GM18499 (cell line): ENCODE measurements at regions not wholly inside any gene's neighbourhood (a gene's known extent, or its start where the extent isn't known, plus 50 kb on each side); places are given as distances from the start of the nearest gene placed in this dataset.

Source experiments
- ATAC-seq: cut with Tn5 transposase; IDR thresholded peaks from one replicate; pipeline ENCODE4 v1.9.1; 2021; ENCODE audit warnings: moderate number of reproducible peaks; ENCODE audit not compliant: insufficient read depth, unreplicated experiment

DNA sequence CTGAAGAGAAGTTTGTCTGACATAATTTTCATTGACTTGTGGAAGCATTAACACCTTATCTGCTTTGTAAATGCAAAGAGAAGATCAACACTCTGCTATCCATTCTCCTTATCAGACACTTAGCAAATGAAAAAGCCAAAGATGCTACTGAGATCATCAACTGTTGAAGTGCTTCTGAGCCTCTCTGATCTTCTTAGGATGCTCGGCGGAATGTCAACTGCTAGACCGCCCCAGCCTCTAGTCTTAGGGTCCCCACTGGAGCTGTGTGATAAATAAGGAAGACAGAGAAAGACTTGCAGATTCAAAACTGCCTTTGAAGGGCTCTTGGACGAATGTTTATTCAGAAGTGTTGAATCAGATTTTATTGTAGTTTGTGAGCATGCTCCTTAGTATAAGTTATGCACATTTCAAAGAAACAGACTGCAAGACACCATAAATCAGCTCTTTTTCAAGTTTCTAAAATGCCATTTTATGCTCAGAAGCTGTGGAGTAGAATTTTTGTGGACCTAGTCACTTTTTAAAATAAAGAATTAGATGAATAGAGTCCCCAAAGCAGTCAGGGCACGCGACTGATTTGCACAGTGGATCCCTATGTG lies 197.9 kb downstream of the DIRAS2 start:
- no peak for ATAC-seq

GRCh38 chr9:90445391-90445790 lies 197.2 kb downstream of the DIRAS2 start:
- no peak for ATAC-seq

- no peak for ATAC-seq
Measured at GRCh38 chr9:90446200-90446948, 196.2 kb downstream of the DIRAS2 start.

DNA sequence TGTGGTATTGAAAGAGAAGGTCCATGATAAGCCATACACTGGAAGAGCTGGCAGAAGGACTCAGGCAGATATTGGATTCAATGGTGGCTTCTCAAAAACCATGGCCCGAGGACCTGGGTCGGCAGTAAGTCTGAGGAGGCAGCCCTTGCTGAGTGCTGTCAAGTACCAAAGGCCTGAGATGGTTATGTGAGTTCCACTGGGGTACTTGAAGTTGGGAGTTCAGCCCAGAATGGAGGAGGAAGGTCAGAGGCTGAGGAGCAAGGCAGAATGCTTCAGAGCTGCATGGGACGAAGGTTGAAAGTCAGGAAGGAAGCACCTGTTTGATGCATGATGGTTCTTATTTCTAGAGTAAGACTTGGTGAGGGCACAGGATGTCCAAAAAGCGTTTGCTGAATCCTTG lies 194.9 kb downstream of the DIRAS2 start:
- ATAC-seq, result no peak

DNA sequence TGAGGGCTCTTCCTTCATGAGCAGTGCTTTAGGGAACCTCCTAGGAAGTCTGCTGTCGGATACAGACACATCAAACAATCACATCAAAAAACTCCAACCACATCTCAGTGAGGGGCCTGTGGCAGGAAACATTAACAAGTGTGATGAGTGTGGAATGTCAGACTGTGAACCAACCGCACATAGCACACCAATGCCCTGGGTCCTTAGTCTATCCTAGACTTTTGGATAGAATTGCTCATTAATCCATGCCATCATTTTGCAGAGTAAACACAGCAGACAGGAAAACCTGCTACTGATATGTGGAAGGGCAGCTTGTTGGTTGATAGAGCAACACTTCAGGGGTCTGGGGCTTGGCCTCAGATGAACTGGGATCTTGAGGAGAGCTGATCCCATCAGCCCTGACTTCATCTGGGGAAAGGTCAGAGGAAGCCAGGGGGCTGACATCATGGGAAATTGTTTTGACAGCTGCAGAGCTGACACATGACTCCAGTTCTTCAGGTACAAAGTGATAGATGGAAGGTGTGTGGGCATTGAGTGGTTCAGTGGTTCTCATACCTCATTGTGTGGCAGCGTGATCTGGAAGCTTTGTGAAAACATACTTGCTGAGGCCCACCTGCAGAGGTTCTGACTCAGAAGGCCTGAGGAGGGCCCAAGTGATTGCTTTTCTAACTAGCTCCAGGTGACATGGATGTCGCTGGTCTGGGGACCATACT lies 193.3 kb downstream of the DIRAS2 start:
- no peak for ATAC-seq

DNA sequence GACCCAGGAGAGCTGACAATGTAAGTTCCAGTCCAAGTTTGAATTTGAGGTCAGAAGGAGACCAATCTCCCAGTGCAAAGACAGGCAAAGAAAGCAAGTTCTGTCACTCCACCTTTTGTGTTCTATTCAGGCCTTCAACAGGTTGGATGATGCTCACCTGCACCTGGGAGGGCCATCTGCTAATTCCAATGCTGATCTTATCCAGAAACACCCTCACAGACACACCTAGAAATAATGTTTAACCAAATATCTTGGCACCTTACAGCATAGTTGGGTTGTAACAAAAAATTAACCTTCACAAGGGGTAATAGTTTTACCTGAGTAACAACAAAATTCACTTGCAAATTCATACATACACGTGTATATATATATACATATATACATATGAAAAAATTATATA lies 190.8 kb downstream of the DIRAS2 start:
- no peak for ATAC-seq

- ATAC-seq, result no peak
Measured at GRCh38 chr9:90455316-90455715, 187.3 kb downstream of the DIRAS2 start.

DNA sequence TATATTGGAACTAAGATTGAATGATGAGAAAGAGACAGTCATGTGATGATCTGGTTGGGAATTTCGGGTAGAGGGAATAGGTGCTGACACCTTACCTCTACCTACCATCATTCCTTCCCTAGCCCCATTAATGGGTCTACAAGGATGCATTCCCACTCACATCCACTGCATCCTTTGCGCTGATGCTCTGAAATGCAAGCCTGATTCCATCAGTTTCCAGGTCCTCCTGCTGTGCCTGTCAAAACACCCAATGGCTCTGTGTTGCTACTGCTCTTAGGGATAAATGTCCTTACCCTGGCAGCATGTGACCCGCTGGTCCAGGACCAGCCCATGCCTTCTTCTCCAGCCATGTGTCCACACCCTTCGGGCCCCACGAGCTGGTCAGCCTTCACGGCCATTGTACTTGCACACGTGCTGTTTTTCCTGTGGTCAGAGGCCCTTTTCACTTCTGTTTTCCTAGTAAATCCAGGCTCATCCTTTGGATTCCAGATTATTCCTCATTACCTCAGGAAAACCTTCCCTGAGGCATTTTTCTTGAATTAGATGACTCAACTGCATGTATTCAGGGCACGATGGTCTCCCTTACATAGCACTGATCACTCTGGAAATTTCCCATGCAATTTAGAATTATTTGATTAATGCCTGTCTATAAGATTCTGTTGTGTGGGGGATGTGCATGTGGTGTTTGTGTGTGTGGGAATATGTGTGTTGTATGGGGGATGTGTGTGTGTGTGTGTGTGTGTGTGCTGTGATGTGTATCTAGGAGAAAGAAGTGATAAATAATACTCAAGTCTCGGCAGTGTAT lies 185.0 kb downstream of the DIRAS2 start:
- ATAC-seq, result no peak

GRCh38 chr9:90458485-90458884 lies 184.1 kb downstream of the DIRAS2 start:
- ATAC-seq, result no peak

- ATAC-seq, result no peak
Measured at GRCh38 chr9:90459321-90459720, 183.3 kb downstream of the DIRAS2 start.

GRCh38 chr9:90460220-90460619 lies 182.4 kb downstream of the DIRAS2 start:
- no peak for ATAC-seq

DNA sequence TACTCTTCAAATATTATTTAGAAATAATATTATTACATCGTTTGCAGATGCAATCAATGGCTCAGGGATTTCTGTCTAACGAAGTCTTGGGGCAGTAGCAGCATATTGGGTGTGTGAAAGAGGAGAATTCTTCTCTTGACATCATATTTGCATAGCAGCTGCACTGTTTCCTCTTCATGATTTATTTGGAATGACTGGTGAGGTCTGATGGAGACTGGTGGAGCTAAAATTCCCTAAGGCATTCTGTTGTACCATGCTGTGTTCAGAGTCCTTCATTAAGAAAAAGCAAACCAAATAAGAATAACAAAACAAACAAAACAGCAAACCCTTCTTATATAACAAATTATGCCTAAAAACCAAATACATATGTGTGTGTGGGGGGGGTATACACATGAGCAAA lies 177.6 kb downstream of the DIRAS2 start:
- ATAC-seq, result no peak

- ATAC-seq, result no peak
Measured at GRCh38 chr9:90466441-90466840, 176.2 kb downstream of the DIRAS2 start.

DNA sequence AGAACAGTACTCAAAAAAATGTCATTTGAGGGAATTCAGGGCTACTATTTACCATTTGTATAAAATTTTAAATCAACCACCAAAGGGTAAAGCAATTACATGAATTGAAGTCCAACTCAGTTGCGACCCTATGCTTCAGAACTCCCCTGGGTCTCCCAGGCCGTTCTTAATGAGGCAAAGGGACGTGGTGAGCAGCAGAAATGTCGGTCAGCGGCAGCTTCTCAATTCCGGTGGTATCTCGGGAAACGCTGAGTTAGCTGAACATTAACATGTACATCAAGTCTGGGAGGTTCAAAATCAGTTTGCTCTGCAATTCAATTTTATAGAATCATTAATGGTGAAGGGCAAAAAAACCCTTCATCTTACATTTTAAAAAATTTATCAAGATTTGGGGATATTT lies 173.2 kb downstream of the DIRAS2 start:
- no peak for ATAC-seq

DNA sequence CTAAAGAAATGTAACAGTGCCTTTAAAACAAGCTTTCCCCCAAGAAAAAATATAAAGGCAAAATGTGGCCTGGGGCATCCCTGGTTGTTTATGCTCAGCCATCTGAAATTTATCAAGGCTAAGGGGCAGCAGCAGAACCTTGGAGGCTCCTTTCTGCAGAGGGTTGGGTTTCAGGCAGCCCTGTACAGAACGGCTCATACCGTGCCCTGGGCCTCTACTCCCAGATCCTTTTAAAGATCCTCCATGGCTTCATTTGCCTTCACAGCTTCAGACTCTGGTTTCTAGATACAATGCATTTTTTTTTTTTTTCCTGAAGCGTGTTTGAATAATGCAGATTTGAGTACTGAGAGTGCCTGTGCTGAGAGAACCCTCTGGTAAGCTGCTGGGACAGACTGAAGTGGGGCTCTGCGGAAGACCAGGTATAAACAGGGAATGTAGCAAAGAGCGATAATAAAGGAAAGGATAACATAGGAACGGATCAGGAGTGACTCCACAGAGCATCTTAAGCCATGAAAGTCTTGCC lies 172.7 kb downstream of the DIRAS2 start:
- ATAC-seq, result no peak

GRCh38 chr9:90476058-90476457 lies 166.6 kb downstream of the DIRAS2 start:
- no peak for ATAC-seq

GRCh38 chr9:90477535-90477934 lies 165.1 kb downstream of the DIRAS2 start:
- no peak for ATAC-seq

- no peak for ATAC-seq
Measured at GRCh38 chr9:90478821-90479220, 163.8 kb downstream of the DIRAS2 start.

DNA sequence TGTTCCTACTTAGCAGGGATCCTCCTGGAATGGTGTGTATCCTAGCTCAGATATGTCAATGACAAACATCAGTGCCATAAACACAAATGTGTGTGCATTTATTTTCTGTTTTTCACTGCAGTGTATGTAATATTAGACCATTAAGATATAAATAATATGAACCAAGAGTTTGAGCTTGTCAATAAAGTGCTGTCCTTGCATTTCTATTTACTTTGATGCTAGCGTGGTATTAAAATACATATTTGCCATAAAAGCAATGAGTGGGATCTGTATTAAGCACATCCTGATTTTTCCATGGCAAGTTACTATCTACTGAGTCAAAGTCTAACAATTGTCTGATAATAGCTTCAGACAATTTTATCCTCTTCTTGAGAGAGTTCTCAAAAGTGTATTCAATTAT lies 157.6 kb downstream of the DIRAS2 start:
- no peak for ATAC-seq

DNA sequence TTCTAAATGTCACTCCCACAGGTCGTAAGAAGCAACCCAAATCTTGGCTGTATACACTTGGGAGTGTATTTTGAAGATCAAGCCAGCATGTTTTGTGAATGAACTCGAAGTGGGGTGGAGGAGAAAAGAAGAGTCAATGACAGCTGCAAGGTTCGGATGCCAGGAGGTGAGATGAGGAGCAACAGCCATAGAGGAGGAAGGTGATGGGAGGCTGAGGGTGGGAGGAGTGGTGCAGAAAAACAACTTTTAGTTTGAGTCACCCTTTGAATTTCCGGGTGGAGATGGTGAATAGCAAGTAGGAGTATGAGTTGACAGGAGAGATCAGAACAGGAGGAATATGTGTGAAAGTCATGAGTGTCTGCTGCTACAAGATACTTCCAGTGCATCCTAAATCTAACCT lies 153.6 kb downstream of the DIRAS2 start:
- ATAC-seq, result no peak

- ATAC-seq, result no peak
Measured at GRCh38 chr9:90499761-90500160, 142.9 kb downstream of the DIRAS2 start.
